Gastroesophageal sphincter (tissue), 3 donors: ENCODE measurements at regions not wholly inside any gene's neighbourhood (a gene's known extent, or its start where the extent isn't known, plus 50 kb on each side); places are given as distances from the start of the nearest gene placed in this dataset.

ENCODE experiments used
- EP300 ChIP-seq: sonication (generic); formaldehyde crosslinking; IDR thresholded peaks from one replicate; pipeline ENCODE4 v1.6.1; 2017; ENCODE audit warnings: antibody characterized with exemption, mild to moderate bottlenecking
- POLR2A ChIP-seq, 2 donors: fragments of 450-650 bp; IDR thresholded peaks; one replicate each; pipeline ENCODE4 v1.6.1; 2017; ENCODE audit warnings: antibody characterized with exemption in 2 of 2, mild to moderate bottlenecking in 2 of 2, moderate library complexity in 1 of 2
- POLR2AphosphoS5 ChIP-seq: sonication (generic); formaldehyde crosslinking; IDR thresholded peaks from one replicate; pipeline ENCODE4 v1.6.1; 2017; ENCODE audit warnings: antibody characterized with exemption
- TF ChIP-seq, protein P1 (sequence below), 4 experiments: fragments of 200-600 bp in 2 of 4; fragments of 450-650 bp in 2 of 4; sonication (generic) in 1 of 4; IDR thresholded peaks; one replicate each; pipeline ENCODE4 v1.5.1; 2017 to 2019; ENCODE audit warnings: antibody characterized with exemption in 4 of 4, mild to moderate bottlenecking in 2 of 4, moderate library complexity in 2 of 4

DNA sequence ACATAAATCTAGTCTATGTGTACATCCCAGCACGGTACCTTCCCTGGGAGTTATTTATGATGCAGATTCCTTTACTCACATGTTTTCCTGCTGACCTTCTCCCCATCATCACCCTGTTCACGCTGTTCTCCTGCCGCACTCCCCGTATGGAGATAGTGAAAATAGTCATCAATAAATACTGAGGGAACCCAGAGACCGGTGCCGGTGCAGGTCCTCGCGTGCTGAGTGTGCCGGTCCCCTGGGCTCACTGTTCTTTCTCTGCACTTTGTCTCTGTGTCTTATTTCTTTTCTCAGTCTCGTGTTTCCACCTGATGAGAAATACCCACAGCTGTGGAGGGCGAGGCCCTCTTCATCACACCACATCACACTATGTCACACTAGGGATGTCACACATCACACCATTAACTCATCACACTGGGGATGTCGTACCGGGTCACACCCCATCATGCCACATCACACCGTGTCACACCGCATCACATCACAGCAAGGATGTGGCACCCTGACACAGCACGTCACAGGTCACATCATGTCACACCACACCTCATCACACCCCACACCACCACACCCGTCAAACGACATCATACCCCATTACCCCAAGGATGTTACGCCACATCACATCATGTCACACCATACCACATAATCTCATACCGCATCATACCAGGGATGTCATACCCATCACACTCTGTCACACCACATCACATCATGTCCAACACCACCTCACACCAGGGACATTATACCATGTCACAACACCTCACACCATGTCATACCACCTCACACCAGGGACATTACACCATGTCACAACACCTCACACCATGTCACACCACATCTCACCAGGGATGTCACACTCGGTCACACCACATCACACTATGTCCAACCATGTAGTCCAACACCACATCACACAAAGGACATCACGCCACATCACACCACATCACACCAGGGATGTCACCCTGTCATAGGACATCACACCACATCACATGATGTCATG is 207.0 kb downstream of the TMEM121 start:
- TF ChIP-seq, protein P1, sequence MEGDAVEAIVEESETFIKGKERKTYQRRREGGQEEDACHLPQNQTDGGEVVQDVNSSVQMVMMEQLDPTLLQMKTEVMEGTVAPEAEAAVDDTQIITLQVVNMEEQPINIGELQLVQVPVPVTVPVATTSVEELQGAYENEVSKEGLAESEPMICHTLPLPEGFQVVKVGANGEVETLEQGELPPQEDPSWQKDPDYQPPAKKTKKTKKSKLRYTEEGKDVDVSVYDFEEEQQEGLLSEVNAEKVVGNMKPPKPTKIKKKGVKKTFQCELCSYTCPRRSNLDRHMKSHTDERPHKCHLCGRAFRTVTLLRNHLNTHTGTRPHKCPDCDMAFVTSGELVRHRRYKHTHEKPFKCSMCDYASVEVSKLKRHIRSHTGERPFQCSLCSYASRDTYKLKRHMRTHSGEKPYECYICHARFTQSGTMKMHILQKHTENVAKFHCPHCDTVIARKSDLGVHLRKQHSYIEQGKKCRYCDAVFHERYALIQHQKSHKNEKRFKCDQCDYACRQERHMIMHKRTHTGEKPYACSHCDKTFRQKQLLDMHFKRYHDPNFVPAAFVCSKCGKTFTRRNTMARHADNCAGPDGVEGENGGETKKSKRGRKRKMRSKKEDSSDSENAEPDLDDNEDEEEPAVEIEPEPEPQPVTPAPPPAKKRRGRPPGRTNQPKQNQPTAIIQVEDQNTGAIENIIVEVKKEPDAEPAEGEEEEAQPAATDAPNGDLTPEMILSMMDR (IDR thresholded peaks at IDR 0.05) = no peak
- TF ChIP-seq POLR2A (IDR thresholded peaks at IDR 0.05) (no peak), POLR2AphosphoS5 (no peak), EP300 (no peak)
